GM19240 (cell line): ENCODE measurements at regions not wholly inside any gene's neighbourhood (a gene's known extent, or its start where the extent isn't known, plus 50 kb on each side); places are given as distances from the start of the nearest gene placed in this dataset.

Source experiments
- DNase-seq: peaks from one replicate; pipeline ENCODE4 v3.0.0; 2011; ENCODE audit warnings: low spot score; ENCODE audit not compliant: insufficient read length

DNA sequence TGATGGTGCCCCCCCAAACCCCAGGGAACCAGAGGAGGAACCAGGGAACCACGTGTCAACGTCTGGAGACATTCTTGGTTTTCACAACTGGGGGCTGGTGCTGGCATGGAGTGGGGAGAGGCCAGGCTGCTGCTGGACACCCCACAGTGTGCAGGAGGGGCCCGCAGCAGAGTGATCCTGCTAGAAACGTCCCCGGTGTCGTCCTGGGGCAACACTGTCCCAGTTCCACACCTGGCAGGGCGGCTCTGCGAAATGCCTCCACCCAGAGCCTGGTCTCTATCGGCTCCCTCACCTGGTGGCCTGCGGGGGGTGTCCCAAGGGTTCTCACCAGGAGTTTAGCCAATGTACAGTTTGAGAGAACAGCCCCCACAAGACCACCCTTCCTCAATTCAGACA lies 226.3 kb downstream of the CTTN start:
- no peak for DNase-seq

DNA sequence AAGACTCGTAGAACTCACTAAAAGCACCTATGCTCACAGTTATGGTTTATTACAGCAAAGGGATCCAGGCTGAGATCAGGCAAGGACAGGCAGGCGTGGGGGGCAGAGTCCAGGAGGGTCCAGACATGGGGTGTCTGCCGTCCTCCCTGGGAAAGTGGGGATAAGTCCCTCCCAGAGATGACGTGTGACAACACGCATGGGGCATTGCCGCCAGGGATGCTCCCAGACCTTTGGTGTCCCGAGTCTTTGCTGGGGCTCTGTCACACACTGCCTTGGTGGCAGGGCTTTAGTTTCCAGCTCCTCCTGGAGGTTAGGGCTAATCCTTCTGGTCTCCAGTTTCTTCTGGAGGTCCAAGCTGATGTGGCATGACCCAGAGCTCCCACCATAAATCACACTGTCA lies 226.7 kb downstream of the CTTN start:
- DNase-seq: no peak

GRCh38 chr11:70625582-70626518 lies 227.5 kb downstream of the CTTN start:
- no peak for DNase-seq

DNA sequence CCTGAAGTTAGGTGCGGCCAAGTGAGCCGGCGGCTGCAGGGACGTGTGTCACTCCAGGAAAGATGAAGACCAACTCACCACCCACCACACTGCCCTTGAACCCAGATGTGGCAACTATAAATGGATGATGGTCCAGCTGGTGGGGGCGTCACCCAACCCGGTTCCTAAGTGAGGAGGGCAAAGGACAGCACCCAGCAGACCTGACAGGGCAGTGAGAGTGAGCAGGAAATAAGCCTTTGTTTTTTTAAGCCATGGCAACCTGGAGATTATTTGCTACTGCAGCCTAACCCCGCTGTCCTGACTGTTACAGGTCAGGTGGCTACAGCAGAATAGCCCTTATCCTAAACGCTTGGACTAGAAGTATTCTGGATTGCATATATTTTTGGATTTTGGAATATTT lies 228.9 kb downstream of the CTTN start:
- no peak for DNase-seq

DNA sequence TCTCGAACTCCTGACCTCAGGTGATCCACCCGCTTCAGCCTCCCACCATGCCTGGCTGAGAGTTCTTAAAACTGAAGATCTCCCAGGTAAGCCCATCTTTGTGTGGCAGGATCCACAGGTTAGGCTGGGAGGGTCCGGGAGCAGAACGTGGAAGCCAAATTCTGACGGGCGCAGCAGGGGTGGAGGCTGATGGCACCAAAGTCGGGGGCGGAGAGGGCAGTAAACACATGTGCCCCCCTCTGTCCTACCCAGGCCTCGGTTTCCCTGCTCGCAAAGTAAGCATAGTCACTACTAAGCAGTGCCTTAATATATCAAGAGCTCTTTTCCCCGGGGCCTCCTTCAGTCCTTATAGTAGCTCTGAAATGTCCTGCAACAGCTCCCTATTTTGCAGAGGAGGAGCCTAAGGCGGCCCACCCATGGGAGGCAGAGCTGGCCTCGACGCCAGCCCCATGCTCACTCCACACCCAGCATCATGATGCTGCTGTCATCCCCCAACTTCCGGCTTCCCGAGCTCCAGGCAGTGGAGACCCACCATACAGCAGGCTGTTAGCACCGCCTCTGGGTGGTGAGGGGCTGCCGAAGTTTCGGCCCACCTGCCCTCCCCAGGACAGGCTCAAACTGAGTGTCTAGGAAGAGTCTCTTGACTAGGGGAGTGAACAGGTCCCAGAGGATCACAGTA lies 230.0 kb downstream of the CTTN start:
- DNase-seq: no peak

DNA sequence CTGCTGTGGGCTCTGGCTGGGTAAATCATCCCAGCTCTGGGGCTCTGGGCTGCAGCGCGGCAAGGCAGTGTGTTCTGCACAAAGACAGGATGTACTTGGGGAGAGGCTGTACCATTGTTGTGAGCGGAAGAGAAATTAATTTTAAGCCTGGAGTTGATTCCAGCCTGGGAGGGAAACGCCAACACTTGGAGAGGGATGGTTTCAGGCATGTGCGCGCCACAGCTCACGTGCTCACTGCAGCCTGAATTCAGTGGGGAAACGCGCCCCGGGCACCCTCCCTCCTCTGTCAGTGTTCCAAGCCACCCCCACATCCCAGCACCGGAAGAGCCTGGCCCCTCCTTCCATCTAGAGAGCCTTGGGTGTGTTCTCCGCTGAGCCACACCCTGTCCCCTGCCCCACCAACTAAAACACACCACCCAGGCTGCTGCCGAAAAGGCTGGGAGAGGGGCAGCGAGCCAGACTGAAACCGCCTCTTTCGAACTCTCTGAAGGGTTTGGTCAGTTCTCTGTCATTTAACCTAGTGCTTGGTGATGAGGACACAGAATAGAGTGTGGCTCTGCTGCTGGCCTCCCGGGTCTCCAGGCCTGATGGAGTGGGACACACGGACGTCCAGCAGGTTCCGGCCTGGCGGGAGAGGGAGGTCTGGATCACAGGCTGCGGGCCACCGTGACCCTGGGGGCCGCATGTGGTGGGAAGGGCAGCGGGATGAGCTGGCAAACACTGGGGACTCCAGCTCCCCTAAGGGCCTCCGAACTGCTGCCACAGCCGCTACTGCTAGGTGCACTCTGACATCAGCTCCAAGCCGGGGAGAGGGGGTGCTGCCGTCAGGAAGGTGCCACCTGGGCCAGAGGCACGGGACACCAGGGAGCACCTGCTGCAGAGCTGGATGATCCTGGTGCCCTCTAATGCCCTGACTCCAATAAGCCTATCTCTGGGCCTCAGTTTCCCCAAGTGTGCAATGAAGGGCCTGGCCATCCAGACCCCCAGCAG lies 230.8 kb downstream of the CTTN start:
- DNase-seq: no peak

- DNase-seq: no peak
Measured at GRCh38 chr11:70630068-70630467, 231.7 kb downstream of the CTTN start.

GRCh38 chr11:70630816-70631623 lies 232.7 kb downstream of the CTTN start:
- no peak for DNase-seq

GRCh38 chr11:70631624-70632047 lies 233.3 kb downstream of the CTTN start:
- DNase-seq: no peak

DNA sequence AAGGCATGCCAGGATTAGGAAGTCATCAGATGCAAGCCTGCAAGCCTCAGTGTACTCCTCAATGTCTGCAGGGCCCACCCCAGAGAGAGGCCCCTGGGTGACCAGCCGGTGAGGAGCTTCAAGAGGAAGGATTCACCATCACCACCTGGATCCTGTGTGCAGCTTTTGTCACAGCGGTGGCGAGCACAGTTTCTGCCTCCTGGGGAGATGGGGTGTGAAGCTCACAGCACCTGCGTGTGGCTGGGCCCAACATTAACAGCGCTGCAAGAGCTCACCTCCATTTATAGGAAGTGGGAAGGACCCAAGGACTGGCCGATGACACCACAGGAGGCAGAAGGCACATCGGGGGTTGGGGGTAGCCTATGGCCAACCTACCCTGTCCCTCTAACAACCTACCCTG lies 235.3 kb downstream of the CTTN start:
- DNase-seq: no peak

DNA sequence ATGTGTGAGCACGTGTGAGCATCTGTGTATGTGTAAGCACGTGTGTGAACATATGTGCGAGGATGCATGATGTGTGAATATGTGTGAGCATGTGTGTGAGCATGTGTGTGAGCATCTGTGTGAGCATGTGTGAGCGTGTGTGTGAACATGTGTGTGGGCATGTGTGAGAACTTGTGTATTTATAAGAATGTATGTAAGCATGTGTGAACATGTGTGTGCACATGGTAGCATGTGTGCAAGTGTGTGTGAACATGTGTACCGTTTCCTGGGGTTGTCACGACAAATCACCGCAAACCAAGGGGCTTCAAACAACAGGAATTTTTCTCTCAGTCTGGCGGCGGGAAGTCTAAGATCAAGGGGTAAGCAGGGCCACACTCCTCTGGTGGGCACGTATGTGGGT lies 238.3 kb downstream of the CTTN start:
- DNase-seq: no peak

GRCh38 chr11:70637186-70637800 lies 239.0 kb downstream of the CTTN start:
- DNase-seq: no peak

GRCh38 chr11:70637949-70638583 lies 239.7 kb downstream of the CTTN start:
- no peak for DNase-seq

- DNase-seq: no peak
Measured at GRCh38 chr11:70640408-70640807, 242.1 kb downstream of the CTTN start.

DNA sequence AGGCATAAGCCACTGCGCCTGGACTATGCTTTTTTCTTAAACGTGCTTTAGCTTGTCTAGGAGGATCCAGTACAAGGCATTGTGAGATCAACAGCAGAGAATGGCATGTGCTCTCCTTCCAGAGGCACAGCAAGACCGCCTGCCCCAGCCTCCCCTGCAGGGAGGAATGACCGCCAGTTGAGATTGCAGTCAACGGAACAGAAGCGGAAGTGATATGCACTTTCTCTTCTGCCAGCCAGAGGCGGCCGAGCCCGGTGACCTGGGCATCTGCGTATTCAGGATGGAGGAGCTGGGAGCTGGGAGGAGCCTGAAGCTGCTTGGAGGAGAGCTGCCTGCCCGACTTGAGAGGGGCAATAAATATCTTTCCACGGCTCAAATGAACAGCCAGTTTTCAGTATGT lies 243.0 kb downstream of the CTTN start:
- DNase-seq: no peak

DNA sequence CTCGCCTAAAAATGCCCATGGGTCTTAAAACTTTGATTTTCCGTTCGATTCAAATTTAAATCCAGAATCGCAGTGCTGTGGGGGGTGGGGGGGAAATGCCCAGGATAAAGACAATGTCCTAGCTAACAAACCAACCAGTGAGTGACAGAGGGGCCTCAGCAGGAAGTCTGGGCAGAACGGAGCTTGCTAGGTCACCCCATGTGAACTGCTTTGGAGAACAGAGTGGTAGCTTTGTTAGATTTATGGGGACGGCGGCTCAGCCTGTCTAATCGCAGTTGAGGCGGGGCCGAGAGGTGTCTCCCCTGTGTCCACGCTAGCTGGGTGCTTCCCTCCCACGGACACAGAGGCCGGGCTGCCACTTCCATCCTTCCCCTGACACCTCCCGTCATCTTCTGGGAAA lies 243.9 kb downstream of the CTTN start:
- no peak for DNase-seq

DNA sequence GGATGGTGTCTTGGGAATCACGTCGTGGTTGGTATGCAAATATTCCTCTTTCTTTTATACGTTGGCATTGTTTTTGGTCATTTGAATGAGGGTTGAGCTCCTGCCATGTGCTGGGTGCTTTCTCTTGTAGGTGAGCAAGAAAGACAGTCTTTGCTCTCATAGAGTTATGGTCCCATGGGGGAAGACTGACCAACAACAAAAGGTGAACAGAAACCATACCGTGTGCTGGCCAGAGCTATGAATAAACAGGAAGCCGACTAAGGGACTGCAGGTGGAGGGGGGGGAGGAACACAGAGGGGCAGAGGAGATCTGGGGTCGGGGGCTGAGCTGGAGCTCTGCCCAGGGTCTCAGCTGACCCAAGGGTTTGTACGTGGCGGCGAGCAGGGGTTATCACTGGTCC lies 245.3 kb downstream of the CTTN start:
- no peak for DNase-seq

- no peak for DNase-seq
Measured at GRCh38 chr11:70644343-70645060, 246.2 kb downstream of the CTTN start.

GRCh38 chr11:70645537-70645936 lies 247.2 kb downstream of the CTTN start:
- DNase-seq: no peak
